Glutamatergic neuron (in vitro differentiated cells): ENCODE measurements at regions not wholly inside any gene's neighbourhood (a gene's known extent, or its start where the extent isn't known, plus 50 kb on each side); places are given as distances from the start of the nearest gene placed in this dataset.

Experiments
- DNase-seq: peaks from one replicate; pipeline ENCODE4 v3.0.0; 2022
- H3K27ac Mint-ChIP-seq: one replicate; pipeline ENCODE4 v1.8.0; 2020; ENCODE audit warnings: mild to moderate bottlenecking, mixed read lengths, inconsistent platforms; ENCODE audit not compliant: unreplicated experiment
- H3K27me3 Mint-ChIP-seq: one replicate; pipeline ENCODE4 v1.8.0; 2020; ENCODE audit warnings: mild to moderate bottlenecking, moderate library complexity, mixed read lengths, inconsistent platforms; ENCODE audit not compliant: unreplicated experiment
- H3K36me3 Mint-ChIP-seq: one replicate; pipeline ENCODE4 v1.8.0; 2020; ENCODE audit warnings: mild to moderate bottlenecking, mixed read lengths, inconsistent platforms; ENCODE audit not compliant: unreplicated experiment
- H3K4me1 Mint-ChIP-seq: one replicate; pipeline ENCODE4 v1.8.0; 2020; ENCODE audit warnings: mild to moderate bottlenecking, low read depth, mixed read lengths, inconsistent platforms; ENCODE audit not compliant: unreplicated experiment
- H3K4me3 Mint-ChIP-seq: one replicate; pipeline ENCODE4 v1.8.0; 2020; ENCODE audit warnings: mild to moderate bottlenecking, mixed read lengths, inconsistent platforms; ENCODE audit not compliant: unreplicated experiment
- H3K9me3 Mint-ChIP-seq: one replicate; pipeline ENCODE4 v1.8.0; 2020; ENCODE audit warnings: mild to moderate bottlenecking, moderate library complexity, mixed read lengths, inconsistent platforms; ENCODE audit not compliant: unreplicated experiment
- CTCF ChIP-seq: fragments of 200-600 bp; sonication (generic); IDR thresholded peaks from one replicate; pipeline ENCODE4 v1.5.0; 2021; ENCODE audit not compliant: partially characterized antibody, unreplicated experiment

DNA sequence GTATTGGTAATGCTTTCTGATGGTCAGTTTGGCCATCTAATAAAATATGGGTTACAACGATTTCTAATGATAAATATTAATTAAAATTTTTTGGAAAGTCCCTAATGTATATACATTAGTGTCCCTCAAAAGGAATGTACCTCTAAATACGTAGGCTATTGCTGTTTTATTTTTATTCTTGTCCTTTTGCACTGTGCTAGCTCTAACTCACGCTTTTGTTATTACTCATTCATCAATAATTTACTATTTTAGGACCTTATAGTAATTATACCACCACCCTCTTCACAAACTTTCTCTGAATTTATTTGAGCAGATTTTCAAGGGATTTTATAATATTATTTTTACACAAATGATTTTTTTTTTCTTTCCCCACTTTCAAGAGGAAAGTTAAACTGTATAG lies 795.9 kb upstream of the PCDH9 start:
- Mint-ChIP-seq H3K4me3 (no peak overlapping the region), H3K9me3 (no peaks in the 10 kb centered on the region), H3K27me3 (no peaks in the 10 kb centered on the region), H3K27ac (no peak overlapping the region), H3K4me1 (no peaks in the 10 kb centered on the region), H3K36me3 (no peaks in the 10 kb centered on the region)
- DNase-seq = no peak
- TF ChIP-seq CTCF = no peak

- no peaks in the 10 kb centered on the region for H3K27me3 Mint-ChIP-seq
- H3K36me3 Mint-ChIP-seq = no peaks in the 10 kb centered on the region
- H3K27ac Mint-ChIP-seq = no peak overlapping the region
- DNase-seq = no peak
- TF ChIP-seq CTCF = no peak
- no peaks in the 10 kb centered on the region for H3K9me3 Mint-ChIP-seq
- H3K4me3 Mint-ChIP-seq = no peak overlapping the region
- no peaks in the 10 kb centered on the region for H3K4me1 Mint-ChIP-seq
Observed at GRCh38 chr13:68025604-68026003, 795.5 kb upstream of the PCDH9 start.

DNA sequence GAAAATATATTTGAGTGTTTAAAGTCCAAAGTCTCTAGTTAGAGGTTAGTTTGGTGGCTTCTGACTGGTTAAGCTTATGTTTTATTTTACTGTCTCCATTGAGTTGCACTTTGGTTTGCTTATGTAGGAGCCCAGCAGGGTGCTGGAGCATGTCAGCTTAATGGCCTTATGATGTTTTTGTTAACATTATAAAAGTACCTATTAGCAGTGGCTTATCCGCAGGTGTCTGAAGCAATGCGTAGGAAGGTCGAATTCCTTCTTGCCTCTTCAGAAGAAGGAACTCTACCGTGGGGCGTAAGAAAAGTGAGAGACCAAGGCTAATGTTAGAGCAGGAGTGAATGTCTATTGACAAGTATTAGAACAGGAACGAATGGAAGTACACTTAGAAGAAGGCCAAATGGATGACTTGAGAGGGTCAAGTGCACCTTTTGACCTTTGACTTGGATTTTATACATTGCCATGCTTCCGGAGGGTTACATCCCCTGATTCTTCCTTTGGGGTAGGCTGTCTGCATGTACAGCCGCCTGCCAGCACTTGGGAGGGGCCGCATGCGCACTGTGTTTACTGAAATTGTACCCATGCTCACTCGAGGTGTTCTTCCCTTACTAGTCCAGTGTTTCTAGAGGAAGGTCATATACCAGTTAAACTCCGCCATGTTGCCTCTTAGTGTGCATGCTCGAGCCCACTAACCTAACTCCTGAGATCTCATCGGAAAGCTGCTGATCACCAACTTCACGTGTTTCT lies 793.9 kb upstream of the PCDH9 start:
- no peak overlapping the region for H3K27ac Mint-ChIP-seq
- no peak overlapping the region for H3K4me3 Mint-ChIP-seq
- H3K27me3 Mint-ChIP-seq = no peaks in the 10 kb centered on the region
- no peak for TF ChIP-seq CTCF
- H3K4me1 Mint-ChIP-seq = no peaks in the 10 kb centered on the region
- DNase-seq = no peak
- H3K9me3 Mint-ChIP-seq = no peaks in the 10 kb centered on the region
- no peaks in the 10 kb centered on the region for H3K36me3 Mint-ChIP-seq

DNA sequence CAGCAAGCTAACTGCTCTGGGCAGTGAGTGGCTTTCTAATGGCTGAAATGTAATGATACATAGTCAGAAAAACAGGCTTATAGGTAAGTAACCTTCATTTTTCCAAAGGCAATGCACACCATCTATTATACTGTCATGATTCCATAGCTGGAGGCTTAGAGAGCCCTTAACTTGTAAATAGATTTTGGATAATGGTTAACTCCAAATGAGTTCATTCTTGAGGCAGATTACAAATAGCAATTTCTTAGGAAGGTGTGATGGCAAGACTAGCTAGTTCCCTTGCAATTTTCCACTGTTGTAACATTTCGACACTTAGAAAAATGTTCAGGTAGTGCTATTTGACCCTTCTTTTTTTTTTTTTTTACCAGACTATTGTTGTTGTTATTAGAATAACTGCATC lies 789.8 kb upstream of the PCDH9 start:
- H3K27me3 Mint-ChIP-seq = no peaks in the 10 kb centered on the region
- no peaks in the 10 kb centered on the region for H3K36me3 Mint-ChIP-seq
- H3K4me1 Mint-ChIP-seq = no peaks in the 10 kb centered on the region
- DNase-seq = no peak
- no peak overlapping the region for H3K27ac Mint-ChIP-seq
- no peak overlapping the region for H3K4me3 Mint-ChIP-seq
- TF ChIP-seq CTCF = no peak
- H3K9me3 Mint-ChIP-seq = no peaks in the 10 kb centered on the region

DNA sequence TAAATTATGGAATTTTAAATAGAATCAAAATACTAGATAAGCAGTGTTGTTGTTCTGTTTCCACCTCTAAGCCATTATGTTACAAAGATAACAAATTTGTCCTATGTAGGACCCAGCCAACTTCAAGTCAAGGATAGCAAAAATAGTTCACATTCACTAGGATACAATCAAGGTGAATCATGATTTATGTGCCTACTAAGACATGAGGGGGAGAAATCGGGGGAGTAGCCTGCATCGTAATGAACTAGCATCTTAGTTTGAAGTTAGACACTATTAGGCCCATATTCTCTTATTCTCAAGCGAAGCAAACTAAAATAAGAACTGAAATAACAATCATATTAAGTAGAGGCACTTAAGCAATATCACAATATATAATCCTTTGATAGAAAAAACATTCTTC lies 779.4 kb upstream of the PCDH9 start:
- TF ChIP-seq CTCF = no peak
- no peaks in the 10 kb centered on the region for H3K36me3 Mint-ChIP-seq
- H3K4me1 Mint-ChIP-seq = no peaks in the 10 kb centered on the region
- H3K9me3 Mint-ChIP-seq = no peaks in the 10 kb centered on the region
- H3K4me3 Mint-ChIP-seq = no peak overlapping the region
- DNase-seq = no peak
- H3K27ac Mint-ChIP-seq = no peak overlapping the region
- no peaks in the 10 kb centered on the region for H3K27me3 Mint-ChIP-seq
